ENCODE measurements at regions not wholly inside any gene's neighbourhood (a gene's known extent, or its start where the extent isn't known, plus 50 kb on each side); places are given as distances from the start of the nearest gene placed in this dataset.

GRCh38 chr20:11581271-11581670 is 336.4 kb upstream of the BTBD3 start:
- no peak for DNase-seq (ENCODE audit: low spot score)

GRCh38 chr20:11582060-11582459 is 335.6 kb upstream of the BTBD3 start:
- DNase-seq (ENCODE audit: low spot score): no peak

GRCh38 chr20:11585752-11586352 is 331.8 kb upstream of the BTBD3 start:
- peak; percentile 26 for DNase-seq (ENCODE audit: low spot score)

- no peak for DNase-seq (ENCODE audit: low spot score)
These were observed 328.8 kb upstream of the BTBD3 start for GRCh38 chr20:11588875-11589274.

- no peak for DNase-seq (ENCODE audit: low spot score)
These were observed 325.7 kb upstream of the BTBD3 start for GRCh38 chr20:11591965-11592364.

GRCh38 chr20:11604339-11604738 is 313.4 kb upstream of the BTBD3 start:
- no peak for DNase-seq (ENCODE audit: low spot score)

- no peak for DNase-seq (ENCODE audit: low spot score)
These were observed 310.6 kb upstream of the BTBD3 start for GRCh38 chr20:11607047-11607446.

GRCh38 chr20:11608736-11609135 is 309.0 kb upstream of the BTBD3 start:
- no peak for DNase-seq (ENCODE audit: low spot score)

- DNase-seq (ENCODE audit: low spot score): no peak
These were observed 293.0 kb upstream of the BTBD3 start for GRCh38 chr20:11624704-11625103.

- no peak for DNase-seq (ENCODE audit: low spot score)
These were observed 291.1 kb upstream of the BTBD3 start for GRCh38 chr20:11626551-11626950.

- DNase-seq (ENCODE audit: low spot score): no peak
These were observed 274.8 kb upstream of the BTBD3 start for GRCh38 chr20:11642866-11643265.

- no peak for DNase-seq (ENCODE audit: low spot score)
These were observed 271.3 kb upstream of the BTBD3 start for GRCh38 chr20:11646359-11646758.

GRCh38 chr20:11650566-11650965 is 267.1 kb upstream of the BTBD3 start:
- no peak for DNase-seq (ENCODE audit: low spot score)

GRCh38 chr20:11651138-11651537 is 266.6 kb upstream of the BTBD3 start:
- no peak for DNase-seq (ENCODE audit: low spot score)

GRCh38 chr20:11651647-11652046 is 266.0 kb upstream of the BTBD3 start:
- no peak for DNase-seq (ENCODE audit: low spot score)

- no peak for DNase-seq (ENCODE audit: low spot score)
These were observed 265.6 kb upstream of the BTBD3 start for GRCh38 chr20:11652128-11652527.

GRCh38 chr20:11654766-11655165 is 262.9 kb upstream of the BTBD3 start:
- no peak for DNase-seq (ENCODE audit: low spot score)

GRCh38 chr20:11660673-11661072 is 257.0 kb upstream of the BTBD3 start:
- DNase-seq (ENCODE audit: low spot score): no peak

- no peak for DNase-seq (ENCODE audit: low spot score)
These were observed 246.6 kb upstream of the BTBD3 start for GRCh38 chr20:11671015-11671511.

- DNase-seq (ENCODE audit: low spot score): peak; percentile 56
These were observed 244.7 kb upstream of the BTBD3 start for GRCh38 chr20:11672959-11673358.

- DNase-seq (ENCODE audit: low spot score): peak; percentile 41
These were observed 241.6 kb upstream of the BTBD3 start for GRCh38 chr20:11675920-11676629.

- DNase-seq (ENCODE audit: low spot score): peak; percentile 58
These were observed 240.9 kb upstream of the BTBD3 start for GRCh38 chr20:11676630-11677287.

GRCh38 chr20:11677428-11677827 is 240.3 kb upstream of the BTBD3 start:
- no peak for DNase-seq (ENCODE audit: low spot score)

All from pons (tissue), 1 donor.